ENCODE measurements at regions not wholly inside any gene's neighbourhood (a gene's known extent, or its start where the extent isn't known, plus 50 kb on each side); places are given as distances from the start of the nearest gene placed in this dataset.

GRCh38 chr20:57768519-57768918 lies 58.7 kb upstream of the PMEPA1 start:
- no peak overlapping the region for H3K18ac ChIP-seq (ENCODE audit: low read depth, low read length)
- no peaks in the 10 kb centered on the region; the same call in 1 of the 2 replicates for H3K27me3 ChIP-seq (ENCODE audit: control insufficient read depth, insufficient read depth, low read length)
- H3K36me3 ChIP-seq (ENCODE audit: control insufficient read depth, insufficient read depth, low read length): no peaks in the 10 kb centered on the region
- no peak overlapping the region for H2AK5ac ChIP-seq (ENCODE audit: low read depth, low read length)
- H2BK120ac ChIP-seq (ENCODE audit: low read depth, low read length): no peak overlapping the region
- H4K91ac ChIP-seq (ENCODE audit: insufficient read depth, low read depth, low read length): no peak overlapping the region
- no peak overlapping the region for H3K9ac ChIP-seq (ENCODE audit: low read depth, low read length)
- no peak overlapping the region for H2BK15ac ChIP-seq (ENCODE audit: low read depth, low read length)
- H4K20me1 ChIP-seq (ENCODE audit: insufficient read depth, low read length): no peaks in the 10 kb centered on the region
- peaks cover 3% of the 10 kb centered on the region; the same call in 1 of the 2 replicates for H3K9me3 ChIP-seq (ENCODE audit: control insufficient read depth, insufficient read depth, low read length)
- H2BK20ac ChIP-seq (ENCODE audit: low read depth, low read length): no peak overlapping the region
- TF ChIP-seq RAD21 (IDR thresholded peaks at IDR 0.05; ENCODE audit: low read length): no peak
- no peak for TF ChIP-seq MXI1 (IDR thresholded peaks at IDR 0.05; ENCODE audit: borderline replicate concordance, low read depth, low read length)
- TF ChIP-seq MAFK (IDR thresholded peaks at IDR 0.05; ENCODE audit: low read depth, low read length): no peak
- no peak for TF ChIP-seq BHLHE40 (IDR thresholded peaks at IDR 0.05; ENCODE audit: low read depth, low read length)
- TF ChIP-seq RCOR1 (IDR thresholded peaks at IDR 0.05; ENCODE audit: insufficient replicate concordance, low read length): no peak
- TF ChIP-seq CTCF (conservative IDR thresholded peaks at IDR 0.05; ENCODE audit: low read depth, low read length): no peak
- no peak for TF ChIP-seq FOS (IDR thresholded peaks at IDR 0.05; ENCODE audit: low read depth, low read length)
- TF ChIP-seq SMC3 (IDR thresholded peaks at IDR 0.05; ENCODE audit: low read depth, low read length): no peak
- no peak for TF ChIP-seq CEBPB (IDR thresholded peaks at IDR 0.05; ENCODE audit: low read depth, low read length)
- no peak for TF ChIP-seq ELK1 (IDR thresholded peaks at IDR 0.05; ENCODE audit: borderline replicate concordance, low read depth, low read length)
- no peak for TF ChIP-seq POLR2A (IDR thresholded peaks at IDR 0.05; ENCODE audit: low read depth, low read length)
- TF ChIP-seq RFX5 (IDR thresholded peaks at IDR 0.05; ENCODE audit: low read depth, low read length): no peak
- no peak for TF ChIP-seq CHD1 (IDR thresholded peaks at IDR 0.05; ENCODE audit: low read depth, low read length)
- TF ChIP-seq NFE2L2 (IDR thresholded peaks at IDR 0.05; ENCODE audit: low read depth, low read length): no peak
- TF ChIP-seq USF2 (IDR thresholded peaks at IDR 0.05; ENCODE audit: low read depth, low read length): no peak
- no peak overlapping the region for H2AFZ ChIP-seq (replicated peaks; ENCODE audit: low read length, poor library complexity)
- H3K4ac ChIP-seq (ENCODE audit: low read depth, low read length): no peak overlapping the region
- ChIA-PET CTCF (no interaction called here), POLR2A (ENCODE audit: unreplicated experiment) (no interaction called here)
- no peak for ATAC-seq (ENCODE audit: low read depth)
- in situ Hi-C loops (cut with MboI; ENCODE audit: low sequenced_read_pairs): no loop called here
- no peaks in the 10 kb centered on the region for H3K79me1 ChIP-seq (ENCODE audit: low read depth in 1 of 2, low read length in 2 of 2)
- DNase-seq: no peak
- H2BK5ac ChIP-seq (ENCODE audit: low read depth, low read length, poor library complexity, severe bottlenecking): no peak overlapping the region
- no peak overlapping the region for H2AK9ac ChIP-seq (replicated peaks; ENCODE audit: low read depth, low read length, poor library complexity)
- H3K14ac ChIP-seq (replicated peaks; ENCODE audit: low read depth, low read length): no peak overlapping the region
- H3K56ac ChIP-seq (ENCODE audit: extremely low read depth, insufficient read depth, low read length): no peak overlapping the region
- no peak overlapping the region for H3K4me3 ChIP-seq (ENCODE audit: insufficient read depth, low read depth, low read length)
- no peaks in the 10 kb centered on the region for H3K4me1 ChIP-seq (ENCODE audit: control insufficient read depth, insufficient read depth, low read length)
- no peaks in the 10 kb centered on the region; the same call in 1 of the 2 replicates for H3K9me1 ChIP-seq (ENCODE audit: insufficient read depth, low read length)
- H4K8ac ChIP-seq (ENCODE audit: low read depth in 2 of 2, low read length in 2 of 2): no peak overlapping the region
- BruUV-seq (replicated peaks): no TSS peak
- H3K4me2 ChIP-seq (ENCODE audit: low read depth, low read length): no peak overlapping the region
- no CpG with 5 or more reads among the region's 1 CpG for WGBS, 2 experiments (ENCODE audit: extremely low coverage in 2 of 2, insufficient read length in 1 of 2)
- H3K27ac ChIP-seq (ENCODE audit: insufficient read depth, low read length): no peak overlapping the region
- no peak overlapping the region for H4K5ac ChIP-seq (ENCODE audit: low read depth, low read length)
- intact Hi-C loops (cut with micrococcal nuclease): no loop called here
- H3K23ac ChIP-seq (ENCODE audit: low read depth, low read length): no peak overlapping the region
- dilution Hi-C loops (cut with HindIII; ENCODE audit: low sequenced_read_pairs, unreplicated experiment): no loop called here

Data from IMR-90 (cell line).